Body of pancreas (tissue), 4 donors: ENCODE measurements at regions not wholly inside any gene's neighbourhood (a gene's known extent, or its start where the extent isn't known, plus 50 kb on each side); places are given as distances from the start of the nearest gene placed in this dataset.

Source experiments
- ATAC-seq: fragments of 150-250 bp; one replicate; pipeline ENCODE4 v1.9.1; 2016
- DNase-seq, 4 donors: peaks; one replicate each; pipeline ENCODE4 v3.0.0-alpha.2; 2019
- H3K27ac ChIP-seq, 4 donors: fragments of 200-600 bp; sonication (generic); 1 replicate in 3 of 4; 2 replicates in 1 of 4; pipeline versions ENCODE4 v1.5.1 to v1.6.1; 2016 to 2019; ENCODE audit warnings: mild to moderate bottlenecking in 1 of 4, mixed read lengths in 1 of 4, moderate library complexity in 1 of 4
- H3K27me3 ChIP-seq, 2 donors: fragments of 200-600 bp; sonication (generic); one replicate each; pipeline ENCODE4 v1.6.0; 2016; ENCODE audit warnings: mild to moderate bottlenecking in 1 of 2
- H3K36me3 ChIP-seq, 2 donors: fragments of 200-600 bp; sonication (generic); replicated peaks in 1 of 2; 2 replicates each; pipeline ENCODE4 v1.5.1; 2016; ENCODE audit warnings: low read depth in 2 of 2; ENCODE audit not compliant: insufficient read depth in 1 of 2
- H3K4me1 ChIP-seq: fragments of 200-600 bp; sonication (generic); one replicate; pipeline ENCODE4 v1.6.0; 2016
- H3K4me3 ChIP-seq, 2 donors: fragments of 200-600 bp; sonication (generic); 1 replicate in 1 of 2; 2 replicates in 1 of 2; pipeline ENCODE4 v1.5.1; 2016 to 2019
- H3K9me3 ChIP-seq, 3 donors: fragments of 200-600 bp; sonication (generic); 1 replicate in 2 of 3; 2 replicates in 1 of 3; pipeline ENCODE4 v1.5.1; 2016
- CTCF ChIP-seq, 7 experiments: fragments of 450-650 bp in 4 of 7; fragments of 200-600 bp in 3 of 7; sonication (generic) in 3 of 7; IDR thresholded peaks; one replicate each; pipeline ENCODE4 v1.5.1; 2016 to 2019; ENCODE audit warnings: antibody characterized with exemption in 7 of 7
- POLR2A ChIP-seq, 3 donors: fragments of 450-650 bp; IDR thresholded peaks; one replicate each; pipeline ENCODE4 v1.6.1; 2016; ENCODE audit warnings: antibody characterized with exemption in 3 of 3, mild to moderate bottlenecking in 2 of 3
- WGBS, 2 donors: methylation state at CpG; one replicate each; pipeline ENCODE4 v1.1.5; 2017; 5-methylcytosine and 5-hydroxymethylcytosine counted together
- intact Hi-C: fragments of 100-400 bp; cut with DNase I; formaldehyde crosslinking; loops from one replicate; pipeline ENCODE4 v1.15.1; 2023

DNA sequence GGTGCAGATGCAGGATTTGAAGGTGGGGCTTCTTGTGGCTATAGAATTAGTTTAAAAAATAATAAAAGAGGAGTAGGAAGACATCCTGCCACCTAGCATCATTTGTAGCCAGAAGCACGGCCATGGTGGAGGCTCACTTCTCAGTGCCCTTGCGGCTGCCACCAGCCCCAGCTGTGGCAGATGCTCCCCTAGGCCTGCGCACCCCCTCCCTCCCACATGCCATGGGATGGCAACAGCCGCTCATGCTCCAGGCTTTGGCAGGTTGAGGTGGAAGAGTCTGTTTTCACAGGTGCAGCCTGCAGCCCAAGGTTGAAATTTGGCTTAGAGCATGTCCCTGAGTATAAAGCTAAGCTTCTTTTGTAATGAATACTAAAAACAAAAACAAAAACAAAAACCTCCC is 96.4 kb downstream of the GATA6 start:
- H3K9me3 ChIP-seq = no peaks in the 10 kb centered on the region
- no peak overlapping the region for H3K4me3 ChIP-seq
- no peak overlapping the region for H3K27ac ChIP-seq
- WGBS, 2 donors = 86 to 98% methylated on average over 4 of the region's 4 CpGs
- DNase-seq (no peak), ATAC-seq (no peak)
- H3K27me3 ChIP-seq = no peaks in the 10 kb centered on the region
- H3K36me3 ChIP-seq = no peaks in the 10 kb centered on the region
- intact Hi-C loops = no loop called here
- TF ChIP-seq POLR2A (IDR thresholded peaks at IDR 0.05) (no peak), CTCF (IDR thresholded peaks at IDR 0.05) (no peak)
- no peaks in the 10 kb centered on the region for H3K4me1 ChIP-seq

- H3K27me3 ChIP-seq = no peaks in the 10 kb centered on the region
- intact Hi-C loops = no loop called here
- TF ChIP-seq CTCF (IDR thresholded peaks at IDR 0.05) = no peak
- no peak for TF ChIP-seq POLR2A (IDR thresholded peaks at IDR 0.05)
- ATAC-seq = no peak
- 79 to 83% methylated on average over 8 of the region's 8 CpGs for WGBS, 2 donors
- H3K9me3 ChIP-seq = no peaks in the 10 kb centered on the region
- no peak for DNase-seq
- no peaks in the 10 kb centered on the region for H3K36me3 ChIP-seq
- no peak overlapping the region for H3K27ac ChIP-seq
- H3K4me1 ChIP-seq = no peaks in the 10 kb centered on the region
- H3K4me3 ChIP-seq = no peak overlapping the region
Measured at GRCh38 chr18:22260208-22260820, 90.9 kb downstream of the GATA6 start.

GRCh38 chr18:22257022-22257543 is 87.7 kb downstream of the GATA6 start:
- Histone ChIP-seq H3K4me1 (no peaks in the 10 kb centered on the region), H3K4me3 (no peak overlapping the region), H3K36me3 (no peaks in the 10 kb centered on the region), H3K9me3 (no peaks in the 10 kb centered on the region), H3K27ac (no peak overlapping the region), H3K27me3 (no peaks in the 10 kb centered on the region)
- TF ChIP-seq CTCF (IDR thresholded peaks at IDR 0.05) (no peak), POLR2A (IDR thresholded peaks at IDR 0.05) (no peak)
- ATAC-seq = no peak
- WGBS, 2 donors = 66 to 86% methylated on average over 5 of the region's 5 CpGs
- intact Hi-C loops = no loop called here
- no peak for DNase-seq

DNA sequence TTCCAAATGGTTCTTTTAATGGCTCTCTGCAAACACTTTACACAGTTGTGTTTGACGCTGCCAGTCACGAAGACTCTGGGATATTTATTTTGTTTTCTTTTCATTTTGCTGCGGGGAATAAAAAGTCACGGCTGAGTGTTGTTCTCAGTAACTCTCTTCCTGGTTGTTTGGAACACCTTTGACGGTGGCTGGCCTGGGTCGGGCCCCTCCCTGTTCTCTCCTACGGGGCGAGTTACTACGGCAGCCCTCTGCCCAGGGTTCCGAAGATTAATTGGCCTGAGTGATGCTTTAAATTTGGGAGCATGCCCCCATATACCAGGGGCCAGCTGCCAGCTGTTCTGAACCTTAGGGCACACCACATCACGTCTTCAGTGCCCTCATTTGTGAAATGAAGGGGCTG is 84.7 kb downstream of the GATA6 start:
- no peak overlapping the region for H3K4me3 ChIP-seq
- no peak overlapping the region for H3K27ac ChIP-seq
- H3K36me3 ChIP-seq = no peaks in the 10 kb centered on the region
- H3K4me1 ChIP-seq = no peaks in the 10 kb centered on the region
- DNase-seq = no peak
- no peak for ATAC-seq
- no peak for TF ChIP-seq POLR2A (IDR thresholded peaks at IDR 0.05)
- no peak for TF ChIP-seq CTCF (IDR thresholded peaks at IDR 0.05)
- no peaks in the 10 kb centered on the region for H3K9me3 ChIP-seq
- WGBS, 2 donors = 61 to 72% methylated on average over 8 to 11 of the region's 11 CpGs
- no peaks in the 10 kb centered on the region for H3K27me3 ChIP-seq
- intact Hi-C loops = no loop called here

GRCh38 chr18:22253676-22254075 is 84.3 kb downstream of the GATA6 start:
- intact Hi-C loops = no loop called here
- no peaks in the 10 kb centered on the region for H3K36me3 ChIP-seq
- no peak overlapping the region for H3K4me3 ChIP-seq
- no peaks in the 10 kb centered on the region for H3K27me3 ChIP-seq
- no peak overlapping the region for H3K27ac ChIP-seq
- no peaks in the 10 kb centered on the region for H3K4me1 ChIP-seq
- no peaks in the 10 kb centered on the region for H3K9me3 ChIP-seq
- TF ChIP-seq POLR2A (IDR thresholded peaks at IDR 0.05) = no peak
- no peak for TF ChIP-seq CTCF (IDR thresholded peaks at IDR 0.05)
- DNase-seq (no peak), ATAC-seq (no peak)
- WGBS, 2 donors = 55 to 62% methylated on average over 9 of the region's 9 CpGs
